ENCODE measurements at regions not wholly inside any gene's neighbourhood (a gene's known extent, or its start where the extent isn't known, plus 50 kb on each side); places are given as distances from the start of the nearest gene placed in this dataset.

- TF ChIP-seq CTCF (IDR thresholded peaks at IDR 0.05) (no peak), POLR2AphosphoS5 (IDR thresholded peaks at IDR 0.05) (no peak), POLR2A (IDR thresholded peaks at IDR 0.05) (no peak)
Observed at GRCh38 chr5:97243353-97243752, 60.3 kb upstream of the RIOK2 start.
